Ascending aorta (tissue), 2 donors: ENCODE measurements at regions not wholly inside any gene's neighbourhood (a gene's known extent, or its start where the extent isn't known, plus 50 kb on each side); places are given as distances from the start of the nearest gene placed in this dataset.

Source experiments
- DNase-seq, 2 donors: peaks; one replicate each; pipeline ENCODE4 v3.0.0-alpha.2; 2019; ENCODE audit warnings: low spot score in 2 of 2
- H3K27ac ChIP-seq, 2 donors: fragments of 200-600 bp; sonication (generic); one replicate each; pipeline ENCODE4 v1.5.1; 2016 to 2017; ENCODE audit warnings: mild to moderate bottlenecking in 1 of 2
- H3K27me3 ChIP-seq: fragments of 200-600 bp; sonication (generic); one replicate; pipeline ENCODE4 v1.5.1; 2017
- H3K36me3 ChIP-seq, 2 donors: fragments of 200-600 bp; sonication (generic); one replicate each; pipeline ENCODE4 v1.5.1; 2016
- H3K4me1 ChIP-seq, 2 donors: fragments of 200-600 bp; sonication (generic); one replicate each; pipeline ENCODE4 v1.5.1; 2016 to 2017; ENCODE audit warnings: mild to moderate bottlenecking in 1 of 2
- H3K4me3 ChIP-seq, 2 donors: fragments of 200-600 bp; sonication (generic); one replicate each; pipeline ENCODE4 v1.5.1; 2016 to 2017; ENCODE audit warnings: mild to moderate bottlenecking in 1 of 2
- H3K9me3 ChIP-seq, 2 donors: fragments of 200-600 bp; sonication (generic); one replicate each; pipeline ENCODE4 v1.5.1; 2016
- CTCF ChIP-seq, 3 experiments: fragments of 200-600 bp in 2 of 3; fragments of 450-650 bp in 1 of 3; sonication (generic) in 2 of 3; IDR thresholded peaks; one replicate each; pipeline ENCODE4 v1.5.1; 2016 to 2019; ENCODE audit warnings: antibody characterized with exemption in 3 of 3, mild to moderate bottlenecking in 1 of 3, moderate library complexity in 1 of 3
- intact Hi-C: fragments of 100-400 bp; cut with DNase I; formaldehyde crosslinking; loops from one replicate; pipeline ENCODE4 v1.15.1; 2023

GRCh38 chr10:22765660-22766547, 51.5 kb upstream of the PIP4K2A start:
- no peak for TF ChIP-seq CTCF (IDR thresholded peaks at IDR 0.05)
- no peak overlapping the region for H3K4me3 ChIP-seq
- no peak for DNase-seq
- H3K9me3 ChIP-seq: peaks cover 0 to 4% of the 10 kb centered on the region in 2 donors
- H3K36me3 ChIP-seq: no peaks in the 10 kb centered on the region
- peaks cover 11 to 32% of the 10 kb centered on the region in 2 donors for H3K4me1 ChIP-seq
- peak overlapping the region; percentile 77 to 79 for H3K27ac ChIP-seq
- intact Hi-C loops: loop anchor here (5.0 kb wide), 1 partner anchor 54 kb away; the partner anchor contains the start of gene PIP4K2A
- H3K27me3 ChIP-seq: no peaks in the 10 kb centered on the region

GRCh38 chr10:22764639-22765038, 50.3 kb upstream of the PIP4K2A start:
- TF ChIP-seq CTCF (IDR thresholded peaks at IDR 0.05): no peak
- intact Hi-C loops: loop anchor here (5.0 kb wide), 1 partner anchor 52 kb away; the partner anchor contains the start of gene PIP4K2A
- Histone ChIP-seq H3K9me3 (peaks cover 0 to 4% of the 10 kb centered on the region in 2 donors), H3K27ac (peak overlapping the region; percentile 32 to 41), H3K4me3 (no peak overlapping the region), H3K27me3 (no peaks in the 10 kb centered on the region), H3K36me3 (no peaks in the 10 kb centered on the region), H3K4me1 (peaks cover 11 to 32% of the 10 kb centered on the region in 2 donors)
- no peak for DNase-seq
